Activated T-cell treated with anti-CD3 and anti-CD28 coated beads, Interleukin-2, amount 50 U/mL, for 4 hours (primary cell): ENCODE measurements at regions not wholly inside any gene's neighbourhood (a gene's known extent, or its start where the extent isn't known, plus 50 kb on each side); places are given as distances from the start of the nearest gene placed in this dataset.

ENCODE experiments used
- ATAC-seq, 2 donors: fragments of 200-7000 bp; cut with Tn5 transposase; one replicate each; pipeline ENCODE4 v1.10.0; 2021
- DNase-seq: peaks from one replicate; pipeline ENCODE4 v3.0.0-alpha.2; 2020
- H3K27me3 Mint-ChIP-seq: one replicate; pipeline ENCODE4 v1.8.0; 2021; ENCODE audit warnings: low read depth, mixed read lengths
- H3K36me3 Mint-ChIP-seq: one replicate; pipeline ENCODE4 v1.8.0; 2022; ENCODE audit warnings: mixed read lengths; ENCODE audit not compliant: insufficient read depth
- H3K4me1 Mint-ChIP-seq: one replicate; pipeline ENCODE4 v1.8.0; 2021; ENCODE audit warnings: low read depth, mixed read lengths
- H3K4me3 Mint-ChIP-seq: one replicate; pipeline ENCODE4 v1.8.0; 2021; ENCODE audit warnings: mild to moderate bottlenecking, moderate library complexity, mixed read lengths
- H3K9me3 Mint-ChIP-seq: one replicate; pipeline ENCODE4 v1.8.0; 2021; ENCODE audit warnings: mixed read lengths

GRCh38 chr3:117587416-117587815 lies 877.8 kb downstream of the TUSC7 start:
- Mint-ChIP-seq H3K9me3 (peaks cover 4% of the 10 kb centered on the region), H3K4me3 (no peak overlapping the region), H3K4me1 (no peaks in the 10 kb centered on the region), H3K27me3 (no peaks in the 10 kb centered on the region), H3K36me3 (no peaks in the 10 kb centered on the region)
- no peak for DNase-seq
- ATAC-seq: no peak

GRCh38 chr3:117589454-117589853 lies 879.9 kb downstream of the TUSC7 start:
- Mint-ChIP-seq H3K4me1 (no peaks in the 10 kb centered on the region), H3K36me3 (no peaks in the 10 kb centered on the region), H3K4me3 (no peak overlapping the region), H3K27me3 (no peaks in the 10 kb centered on the region), H3K9me3 (peaks cover 4% of the 10 kb centered on the region)
- no peak for ATAC-seq
- DNase-seq: no peak

- H3K27me3 Mint-ChIP-seq: no peaks in the 10 kb centered on the region
- no peak for DNase-seq
- no peaks in the 10 kb centered on the region for H3K4me1 Mint-ChIP-seq
- H3K4me3 Mint-ChIP-seq: no peak overlapping the region
- no peaks in the 10 kb centered on the region for H3K36me3 Mint-ChIP-seq
- H3K9me3 Mint-ChIP-seq: peaks cover 8% of the 10 kb centered on the region
- no peak for ATAC-seq
Measured at GRCh38 chr3:117595615-117596014, 886.0 kb downstream of the TUSC7 start.

GRCh38 chr3:117596503-117596902 lies 886.9 kb downstream of the TUSC7 start:
- Mint-ChIP-seq H3K9me3 (peaks cover 8% of the 10 kb centered on the region), H3K4me3 (no peak overlapping the region), H3K27me3 (no peaks in the 10 kb centered on the region), H3K4me1 (no peaks in the 10 kb centered on the region), H3K36me3 (no peaks in the 10 kb centered on the region)
- DNase-seq: no peak
- ATAC-seq: no peak

GRCh38 chr3:117597865-117598264 lies 888.3 kb downstream of the TUSC7 start:
- Mint-ChIP-seq H3K36me3 (no peaks in the 10 kb centered on the region), H3K27me3 (no peaks in the 10 kb centered on the region), H3K4me3 (no peak overlapping the region), H3K4me1 (no peaks in the 10 kb centered on the region), H3K9me3 (peaks cover 8% of the 10 kb centered on the region)
- ATAC-seq (no peak), DNase-seq (no peak)

GRCh38 chr3:117600112-117600511 lies 890.5 kb downstream of the TUSC7 start:
- no peaks in the 10 kb centered on the region for H3K27me3 Mint-ChIP-seq
- DNase-seq (no peak), ATAC-seq (no peak)
- H3K36me3 Mint-ChIP-seq: no peaks in the 10 kb centered on the region
- H3K4me1 Mint-ChIP-seq: no peaks in the 10 kb centered on the region
- H3K9me3 Mint-ChIP-seq: peaks cover 4% of the 10 kb centered on the region
- no peak overlapping the region for H3K4me3 Mint-ChIP-seq

- no peak for DNase-seq
- H3K4me3 Mint-ChIP-seq: no peak overlapping the region
- ATAC-seq: no peak
- H3K9me3 Mint-ChIP-seq: peaks cover 4% of the 10 kb centered on the region
- H3K27me3 Mint-ChIP-seq: no peaks in the 10 kb centered on the region
- no peaks in the 10 kb centered on the region for H3K4me1 Mint-ChIP-seq
- H3K36me3 Mint-ChIP-seq: no peaks in the 10 kb centered on the region
Measured at GRCh38 chr3:117600666-117601065, 891.1 kb downstream of the TUSC7 start.

- H3K4me1 Mint-ChIP-seq: no peaks in the 10 kb centered on the region
- H3K27me3 Mint-ChIP-seq: no peaks in the 10 kb centered on the region
- H3K36me3 Mint-ChIP-seq: no peaks in the 10 kb centered on the region
- H3K9me3 Mint-ChIP-seq: no peaks in the 10 kb centered on the region
- H3K4me3 Mint-ChIP-seq: no peak overlapping the region
- DNase-seq (no peak), ATAC-seq (no peak)
Measured at GRCh38 chr3:117602058-117602644, 892.6 kb downstream of the TUSC7 start.

- no peaks in the 10 kb centered on the region for H3K36me3 Mint-ChIP-seq
- no peaks in the 10 kb centered on the region for H3K4me1 Mint-ChIP-seq
- no peak overlapping the region for H3K4me3 Mint-ChIP-seq
- no peak for ATAC-seq
- no peaks in the 10 kb centered on the region for H3K9me3 Mint-ChIP-seq
- no peak for DNase-seq
- H3K27me3 Mint-ChIP-seq: no peaks in the 10 kb centered on the region
Measured at GRCh38 chr3:117603097-117603496, 893.5 kb downstream of the TUSC7 start.

- Mint-ChIP-seq H3K4me1 (no peaks in the 10 kb centered on the region), H3K4me3 (no peak overlapping the region), H3K27me3 (no peaks in the 10 kb centered on the region), H3K9me3 (peaks cover 3% of the 10 kb centered on the region), H3K36me3 (no peaks in the 10 kb centered on the region)
- ATAC-seq (no peak), DNase-seq (no peak)
Measured at GRCh38 chr3:117606866-117607265, 897.3 kb downstream of the TUSC7 start.

GRCh38 chr3:117609330-117609729 lies 899.8 kb downstream of the TUSC7 start:
- Mint-ChIP-seq H3K4me3 (no peak overlapping the region), H3K9me3 (peaks cover 6% of the 10 kb centered on the region), H3K4me1 (no peaks in the 10 kb centered on the region), H3K36me3 (no peaks in the 10 kb centered on the region), H3K27me3 (no peaks in the 10 kb centered on the region)
- no peak for ATAC-seq
- no peak for DNase-seq

- DNase-seq: no peak
- peaks cover 6% of the 10 kb centered on the region for H3K9me3 Mint-ChIP-seq
- no peaks in the 10 kb centered on the region for H3K36me3 Mint-ChIP-seq
- ATAC-seq: no peak
- H3K4me1 Mint-ChIP-seq: no peaks in the 10 kb centered on the region
- H3K4me3 Mint-ChIP-seq: no peak overlapping the region
- H3K27me3 Mint-ChIP-seq: no peaks in the 10 kb centered on the region
Measured at GRCh38 chr3:117610156-117610555, 900.6 kb downstream of the TUSC7 start.

- no peak for DNase-seq
- Mint-ChIP-seq H3K9me3 (peaks cover 9% of the 10 kb centered on the region), H3K4me1 (no peaks in the 10 kb centered on the region), H3K4me3 (no peak overlapping the region), H3K36me3 (no peaks in the 10 kb centered on the region), H3K27me3 (no peaks in the 10 kb centered on the region)
- no peak for ATAC-seq
Measured at GRCh38 chr3:117611211-117611610, 901.6 kb downstream of the TUSC7 start.

GRCh38 chr3:117616227-117616626 lies 906.6 kb downstream of the TUSC7 start:
- no peaks in the 10 kb centered on the region for H3K4me1 Mint-ChIP-seq
- H3K9me3 Mint-ChIP-seq: peaks cover 13% of the 10 kb centered on the region
- no peaks in the 10 kb centered on the region for H3K36me3 Mint-ChIP-seq
- no peak for ATAC-seq
- no peaks in the 10 kb centered on the region for H3K27me3 Mint-ChIP-seq
- no peak overlapping the region for H3K4me3 Mint-ChIP-seq
- no peak for DNase-seq

- H3K4me1 Mint-ChIP-seq: no peaks in the 10 kb centered on the region
- no peaks in the 10 kb centered on the region for H3K36me3 Mint-ChIP-seq
- DNase-seq (no peak), ATAC-seq (no peak)
- H3K4me3 Mint-ChIP-seq: no peak overlapping the region
- H3K9me3 Mint-ChIP-seq: peaks cover 11% of the 10 kb centered on the region
- H3K27me3 Mint-ChIP-seq: no peaks in the 10 kb centered on the region
Measured at GRCh38 chr3:117617906-117618305, 908.3 kb downstream of the TUSC7 start.

GRCh38 chr3:117618462-117618861 lies 908.9 kb downstream of the TUSC7 start:
- no peak for ATAC-seq
- Mint-ChIP-seq H3K27me3 (no peaks in the 10 kb centered on the region), H3K4me1 (no peaks in the 10 kb centered on the region), H3K36me3 (no peaks in the 10 kb centered on the region), H3K4me3 (no peak overlapping the region), H3K9me3 (peaks cover 11% of the 10 kb centered on the region)
- DNase-seq: no peak
